IMR-90 (cell line): ENCODE measurements at regions not wholly inside any gene's neighbourhood (a gene's known extent, or its start where the extent isn't known, plus 50 kb on each side); places are given as distances from the start of the nearest gene placed in this dataset.

Experiments
- ATAC-seq: fragments of 200-7000 bp; cut with Tn5 transposase; 2 replicates; pipeline ENCODE4 v1.9.1; 2020; ENCODE audit warnings: low read depth, mild to moderate bottlenecking, moderate library complexity
- BruUV-seq: library from RNA; stranded (reverse); fragments of 400-500 nt; replicated peaks from 2 replicates; lab custom pipeline; 2021; lab: Mats Ljungman, UMichigan
- CTCF ChIA-PET: fragments of 300-600 bp; formaldehyde crosslinking; extraction: SDS; loops from one replicate; lab custom pipeline; 2021; ENCODE audit warnings: antibody characterized with exemption; lab: Yijun Ruan, JAX
- POLR2A ChIA-PET: fragments of 300-600 bp; sonication (Branson Sonifier 250); formaldehyde crosslinking; loops from one replicate; lab custom pipeline; 2022; ENCODE audit warnings: antibody characterized with exemption; ENCODE audit not compliant: unreplicated experiment; lab: Charles Lee
- DNase-seq: peaks from one replicate; pipeline ENCODE4 v3.0.0; 2013
- H2AFZ ChIP-seq: replicated peaks from 2 replicates; pipeline ENCODE3; 2013; ENCODE audit warnings: low read length, mild to moderate bottlenecking; ENCODE audit not compliant: poor library complexity
- H2AK5ac ChIP-seq: 2 replicates; pipeline ENCODE4 v1.6.1; 2013; ENCODE audit warnings: low read depth, low read length, inconsistent platforms
- H2AK9ac ChIP-seq: replicated peaks from 2 replicates; pipeline ENCODE3; 2013; ENCODE audit warnings: mild to moderate bottlenecking, low read depth, low read length, moderate library complexity; ENCODE audit not compliant: poor library complexity
- H2BK120ac ChIP-seq: 2 replicates; pipeline ENCODE4 v1.6.1; 2013; ENCODE audit warnings: low read depth, low read length, inconsistent platforms
- H2BK15ac ChIP-seq: 3 replicates; pipeline ENCODE4 v1.6.1; 2013; ENCODE audit warnings: low read depth, low read length, inconsistent platforms
- H2BK20ac ChIP-seq: 2 replicates; pipeline ENCODE4 v1.6.1; 2013; ENCODE audit warnings: low read depth, mild to moderate bottlenecking, inconsistent platforms, low read length, moderate library complexity
- H2BK5ac ChIP-seq: 2 replicates; pipeline ENCODE4 v1.6.1; 2013; ENCODE audit warnings: mild to moderate bottlenecking, low read depth, low read length, inconsistent platforms; ENCODE audit not compliant: poor library complexity, severe bottlenecking
- H3K14ac ChIP-seq: replicated peaks from 2 replicates; pipeline ENCODE4 v1.6.1; 2013; ENCODE audit warnings: low read depth, low read length, inconsistent platforms
- H3K18ac ChIP-seq: 2 replicates; pipeline ENCODE4 v1.6.1; 2013; ENCODE audit warnings: low read depth, low read length, control low read depth
- H3K23ac ChIP-seq: 2 replicates; pipeline ENCODE4 v1.6.1; 2013; ENCODE audit warnings: low read depth, low read length, inconsistent platforms
- H3K27ac ChIP-seq: 2 replicates; pipeline ENCODE4 v1.5.1; 2013; ENCODE audit warnings: mild to moderate bottlenecking, control low read depth, low read length; ENCODE audit not compliant: insufficient read depth
- H3K27me3 ChIP-seq: 2 replicates; pipeline ENCODE4 v1.6.1; 2013; ENCODE audit warnings: low read length; ENCODE audit not compliant: control insufficient read depth, insufficient read depth
- H3K36me3 ChIP-seq: 2 replicates; pipeline ENCODE4 v1.6.1; 2013; ENCODE audit warnings: low read length, mixed read lengths; ENCODE audit not compliant: control insufficient read depth, insufficient read depth
- H3K4ac ChIP-seq: 2 replicates; pipeline ENCODE4 v1.6.1; 2013; ENCODE audit warnings: low read depth, low read length, inconsistent platforms
- H3K4me1 ChIP-seq: 2 replicates; pipeline ENCODE4 v1.6.1; 2013; ENCODE audit warnings: low read length, mixed read lengths; ENCODE audit not compliant: control insufficient read depth, insufficient read depth
- H3K4me2 ChIP-seq: 2 replicates; pipeline ENCODE4 v1.6.1; 2013; ENCODE audit warnings: low read depth, mild to moderate bottlenecking, control low read depth, low read length, moderate library complexity
- H3K4me3 ChIP-seq: 2 replicates; pipeline ENCODE4 v1.5.1; 2013; ENCODE audit warnings: low read depth, mild to moderate bottlenecking, control low read depth, low read length, moderate library complexity; ENCODE audit not compliant: insufficient read depth
- H3K56ac ChIP-seq: 2 replicates; pipeline ENCODE4 v1.6.1; 2013; ENCODE audit warnings: low read length, inconsistent platforms; ENCODE audit not compliant: insufficient read depth; ENCODE audit errors: extremely low read depth
- H3K79me1 ChIP-seq, 2 experiments: 2 replicates each; pipeline ENCODE4 v1.6.1; 2013; ENCODE audit warnings: low read length in 2 of 2, inconsistent platforms in 1 of 2, low read depth in 1 of 2
- H3K9ac ChIP-seq: 2 replicates; pipeline ENCODE4 v1.6.1; 2013; ENCODE audit warnings: low read depth, low read length, control low read depth
- H3K9me1 ChIP-seq: 2 replicates; pipeline ENCODE4 v1.6.1; 2013; ENCODE audit warnings: low read length, inconsistent platforms; ENCODE audit not compliant: insufficient read depth
- H3K9me3 ChIP-seq: 2 replicates; pipeline ENCODE4 v1.6.1; 2013; ENCODE audit warnings: low read length; ENCODE audit not compliant: control insufficient read depth, insufficient read depth
- H4K20me1 ChIP-seq: 2 replicates; pipeline ENCODE4 v1.6.1; 2013; ENCODE audit warnings: low read length, inconsistent platforms; ENCODE audit not compliant: insufficient read depth
- H4K5ac ChIP-seq: 2 replicates; pipeline ENCODE4 v1.6.1; 2013; ENCODE audit warnings: mild to moderate bottlenecking, low read depth, low read length, control low read depth
- H4K8ac ChIP-seq, 2 experiments: 2 replicates each; pipeline ENCODE4 v1.6.1; 2013; ENCODE audit warnings: low read depth in 2 of 2, low read length in 2 of 2, control low read depth in 1 of 2, inconsistent platforms in 1 of 2
- H4K91ac ChIP-seq: 2 replicates; pipeline ENCODE4 v1.6.1; 2013; ENCODE audit warnings: low read depth, low read length, inconsistent platforms; ENCODE audit not compliant: insufficient read depth
- CHD1 ChIP-seq: IDR thresholded peaks from 2 replicates; pipeline ENCODE4 v1.6.1; 2012; ENCODE audit warnings: low read depth, low read length, improper control_type of control experiment
- CTCF ChIP-seq: conservative IDR thresholded peaks from 2 replicates; pipeline ENCODE4 v1.5.1; 2012; ENCODE audit warnings: mild to moderate bottlenecking, low read depth, low read length, improper control_type of control experiment
- MAFK ChIP-seq: IDR thresholded peaks from 2 replicates; pipeline ENCODE4 v1.6.1; 2012; ENCODE audit warnings: low read depth, low read length, improper control_type of control experiment
- MAZ ChIP-seq: IDR thresholded peaks from 2 replicates; pipeline ENCODE4 v1.6.1; 2012; ENCODE audit warnings: low read depth, mild to moderate bottlenecking, low read length, improper control_type of control experiment, moderate library complexity, borderline replicate concordance
- RCOR1 ChIP-seq: IDR thresholded peaks from 2 replicates; pipeline ENCODE4 v1.6.1; 2012; ENCODE audit warnings: mild to moderate bottlenecking, low read length, improper control_type of control experiment; ENCODE audit not compliant: insufficient replicate concordance
- USF2 ChIP-seq: fragments of 150-350 bp; IDR thresholded peaks from 2 replicates; pipeline ENCODE4 v1.6.1; 2017; ENCODE audit warnings: mild to moderate bottlenecking, antibody characterized with exemption, low read length, low read depth
- WGBS, 2 experiments: methylation state at CpG; one replicate each; pipeline versions ENCODE4 v1.1.5 to v1.1.7; 2013; ENCODE audit warnings: missing lambda C conversion rate in 2 of 2; ENCODE audit not compliant: insufficient read length in 1 of 2; ENCODE audit errors: extremely low coverage in 2 of 2; 5-methylcytosine and 5-hydroxymethylcytosine counted together
- dilution Hi-C: fragments of 300-500 bp; cut with HindIII; formaldehyde crosslinking; loops from one replicate; pipeline ENCODE4 v1.14.3; 2018; ENCODE audit warnings: low sequenced_read_pairs; ENCODE audit not compliant: unreplicated experiment
- in situ Hi-C: fragments of 300-500 bp; cut with MboI; formaldehyde crosslinking; loops from 3 replicates; pipeline ENCODE4 v1.14.3; 2019; ENCODE audit warnings: low sequenced_read_pairs, inconsistent platforms, mixed read lengths
- intact Hi-C: fragments of 100-400 bp; cut with micrococcal nuclease; formaldehyde crosslinking; loops from 2 replicates; pipeline ENCODE4 v1.10.0; 2022

- H2AK9ac ChIP-seq = no peak overlapping the region
- H2BK5ac ChIP-seq = no peak overlapping the region
- H3K9me3 ChIP-seq = peaks cover 5% of the 10 kb centered on the region
- no peaks in the 10 kb centered on the region for H3K9me1 ChIP-seq
- no peak overlapping the region for H2AK5ac ChIP-seq
- CTCF ChIA-PET = no interaction called here
- H3K23ac ChIP-seq = no peak overlapping the region
- TF ChIP-seq CTCF (no peak), MAFK (no peak), CHD1 (no peak), RCOR1 (no peak), MAZ (no peak), USF2 (no peak)
- H3K4me2 ChIP-seq = no peak overlapping the region
- POLR2A ChIA-PET = no interaction called here
- no CpG with 5 or more reads among the region's 2 CpGs for WGBS, 2 experiments
- no peak overlapping the region for H4K91ac ChIP-seq
- H3K36me3 ChIP-seq = no peaks in the 10 kb centered on the region
- no peak overlapping the region for H3K27ac ChIP-seq
- no TSS peak for BruUV-seq
- no peak overlapping the region for H3K4ac ChIP-seq
- peaks cover 10% of the 10 kb centered on the region for H3K27me3 ChIP-seq
- H3K79me1 ChIP-seq = no peaks in the 10 kb centered on the region
- H2BK120ac ChIP-seq = no peak overlapping the region
- intact Hi-C loops (no loop called here), dilution Hi-C loops (no loop called here), in situ Hi-C loops (no loop called here)
- H2AFZ ChIP-seq = no peak overlapping the region
- no peak overlapping the region for H3K9ac ChIP-seq
- H3K56ac ChIP-seq = no peak overlapping the region
- H3K18ac ChIP-seq = no peak overlapping the region
- no peaks in the 10 kb centered on the region for H3K4me1 ChIP-seq
- DNase-seq (no peak), ATAC-seq (no peak)
- no peak overlapping the region for H4K5ac ChIP-seq
- no peak overlapping the region for H4K8ac ChIP-seq
- H2BK20ac ChIP-seq = no peak overlapping the region
- H3K4me3 ChIP-seq = no peak overlapping the region
- no peak overlapping the region for H2BK15ac ChIP-seq
- H3K14ac ChIP-seq = no peak overlapping the region
- no peaks in the 10 kb centered on the region for H4K20me1 ChIP-seq
Measured at GRCh38 chr3:127056976-127057375, 74.1 kb downstream of the PLXNA1 start.
